GM11168 (cell line): ENCODE measurements at regions not wholly inside any gene's neighbourhood (a gene's known extent, or its start where the extent isn't known, plus 50 kb on each side); places are given as distances from the start of the nearest gene placed in this dataset.

Experiments used
- in situ Hi-C: fragments of 300-500 bp; cut with MboI; formaldehyde crosslinking; loops from one replicate; pipeline ENCODE4 v1.12.0; 2022; ENCODE audit warnings: low sequenced_read_pairs; ENCODE audit not compliant: unreplicated experiment

GRCh38 chr3:193825617-193826016 is 232.6 kb downstream of the OPA1 start:
- in situ Hi-C loops, result no loop called here

DNA sequence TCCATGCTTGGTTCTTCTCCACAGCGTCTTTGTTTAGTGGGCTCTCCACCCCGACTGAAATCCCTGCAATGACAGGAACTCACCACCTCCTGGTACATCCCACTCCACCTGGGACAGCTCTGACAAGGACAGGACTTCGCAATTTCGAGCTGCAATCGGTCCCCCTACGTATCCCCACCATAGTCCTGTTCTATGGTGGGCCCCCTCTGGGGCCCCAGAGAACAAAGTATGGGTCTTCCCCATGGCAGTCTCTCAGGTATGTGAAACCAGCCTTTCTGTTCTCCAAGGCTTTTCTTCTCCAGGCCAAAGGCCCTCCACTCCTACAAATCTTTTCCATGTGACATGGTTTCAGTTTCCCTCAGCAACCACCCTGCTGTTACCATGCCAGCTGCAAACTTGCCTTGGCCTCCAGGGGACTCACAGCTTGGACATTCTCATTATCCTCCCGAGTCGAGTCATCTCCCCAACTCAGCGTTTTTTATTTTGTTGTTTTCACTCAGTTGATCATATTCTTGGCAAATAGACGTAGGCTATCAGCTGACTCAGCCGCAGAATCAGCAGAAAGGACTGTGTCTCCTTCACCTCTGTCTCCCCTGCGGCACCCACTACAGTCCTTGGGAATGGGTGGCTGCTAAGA is 233.3 kb downstream of the OPA1 start:
- in situ Hi-C loops, result no loop called here

DNA sequence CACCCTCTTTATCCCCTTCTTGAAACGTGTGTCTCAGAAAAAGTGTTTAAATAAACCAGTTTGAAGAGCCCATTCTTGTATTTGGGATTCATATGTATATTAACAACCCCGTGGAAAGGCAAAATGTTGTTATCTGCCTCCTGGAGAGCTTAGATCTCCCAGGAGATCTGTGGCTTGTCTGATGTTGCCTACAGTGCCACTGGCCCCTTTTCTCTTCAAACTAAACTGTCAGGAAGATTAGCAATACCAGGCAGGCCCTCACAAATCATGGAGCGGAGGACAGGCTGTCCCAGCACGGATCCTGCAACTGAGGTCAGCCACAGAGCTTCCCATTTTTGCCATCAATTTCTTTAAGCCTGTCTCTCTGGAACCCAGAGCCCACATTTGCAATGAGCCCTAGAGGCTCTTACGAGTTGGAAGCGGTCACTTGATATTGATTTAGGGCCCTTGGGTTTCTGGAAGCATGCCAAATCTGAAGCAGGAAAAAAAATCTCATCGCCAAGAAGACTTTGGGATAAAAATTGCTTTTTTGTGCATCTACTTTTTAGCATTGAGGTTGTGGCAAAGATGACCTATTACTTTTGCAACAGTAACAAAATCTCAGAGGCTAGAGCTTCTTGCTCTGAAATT is 234.1 kb downstream of the OPA1 start:
- in situ Hi-C loops, result no loop called here

- in situ Hi-C loops, result no loop called here
These were observed 234.9 kb downstream of the OPA1 start for GRCh38 chr3:193827871-193828270.

GRCh38 chr3:193828477-193828876 is 235.5 kb downstream of the OPA1 start:
- in situ Hi-C loops, result no loop called here

DNA sequence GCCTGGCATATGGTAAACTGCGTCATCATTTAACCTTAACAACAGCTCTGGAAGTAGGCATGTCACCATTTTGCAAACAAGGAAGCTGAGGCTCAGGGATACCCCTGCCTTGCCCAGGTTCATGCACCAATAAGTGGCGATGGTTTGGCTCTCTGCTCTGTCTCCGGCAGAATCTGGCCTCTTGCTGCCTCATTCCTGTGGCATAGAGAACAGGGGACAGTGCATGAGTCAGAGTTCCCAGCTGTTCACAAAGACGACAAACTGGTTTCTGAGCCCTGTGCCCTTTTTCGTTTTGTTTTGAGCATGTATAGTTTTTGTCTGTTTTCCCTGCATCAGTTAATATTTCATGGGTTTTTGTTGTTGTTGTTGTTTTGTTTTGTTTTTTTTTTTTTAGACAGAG is 236.8 kb downstream of the OPA1 start:
- in situ Hi-C loops, result no loop called here

DNA sequence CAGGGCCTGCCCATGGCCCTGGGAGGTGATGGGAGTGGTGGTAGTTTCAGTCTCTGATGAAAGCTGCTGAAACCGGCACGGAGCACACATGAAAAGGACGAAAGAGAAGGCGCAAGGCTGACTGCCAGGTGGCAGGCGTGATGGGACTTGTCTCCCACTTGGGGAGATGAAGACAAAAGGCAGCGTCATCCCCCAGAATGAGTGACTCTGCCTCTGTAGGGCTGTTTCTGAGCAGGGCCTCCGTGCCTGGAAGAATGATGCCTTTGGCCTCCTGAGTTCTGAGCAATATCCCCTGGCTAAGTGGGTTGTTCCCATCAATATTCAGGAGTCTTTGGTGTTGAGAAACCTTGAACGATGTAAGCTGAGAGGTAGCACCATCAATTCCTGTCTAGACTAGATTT is 237.8 kb downstream of the OPA1 start:
- in situ Hi-C loops, result no loop called here

- in situ Hi-C loops, result no loop called here
These were observed 238.8 kb downstream of the OPA1 start for GRCh38 chr3:193831495-193832455.

- in situ Hi-C loops, result no loop called here
These were observed 239.9 kb downstream of the OPA1 start for GRCh38 chr3:193832833-193833413.

GRCh38 chr3:193833592-193833991 is 240.6 kb downstream of the OPA1 start:
- in situ Hi-C loops, result no loop called here

DNA sequence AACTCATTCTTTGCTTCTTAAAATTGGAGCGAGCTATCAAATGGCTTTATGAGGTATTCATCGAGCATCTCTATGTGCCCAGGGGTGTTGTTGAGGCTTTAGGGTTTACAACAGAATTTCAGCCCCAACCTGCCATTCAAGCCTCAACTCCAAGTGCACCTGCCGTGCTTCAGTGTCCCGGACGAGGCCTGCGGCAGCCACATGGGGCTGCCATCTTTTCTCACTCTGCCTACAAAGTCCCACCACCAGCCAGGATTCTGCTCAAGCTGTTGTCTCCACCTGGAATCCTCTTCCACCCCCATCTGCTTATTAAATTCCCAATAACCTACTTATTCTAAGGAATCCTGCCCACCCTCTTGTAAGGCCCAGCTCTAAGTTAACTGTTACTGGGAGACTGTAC is 242.4 kb downstream of the OPA1 start:
- in situ Hi-C loops, result no loop called here

GRCh38 chr3:193836511-193836910 is 243.5 kb downstream of the OPA1 start:
- in situ Hi-C loops, result no loop called here

GRCh38 chr3:193836918-193837317 is 243.9 kb downstream of the OPA1 start:
- in situ Hi-C loops, result no loop called here

- in situ Hi-C loops, result no loop called here
These were observed 244.4 kb downstream of the OPA1 start for GRCh38 chr3:193837347-193837827.

- in situ Hi-C loops, result no loop called here
These were observed 247.2 kb downstream of the OPA1 start for GRCh38 chr3:193840111-193840641.

DNA sequence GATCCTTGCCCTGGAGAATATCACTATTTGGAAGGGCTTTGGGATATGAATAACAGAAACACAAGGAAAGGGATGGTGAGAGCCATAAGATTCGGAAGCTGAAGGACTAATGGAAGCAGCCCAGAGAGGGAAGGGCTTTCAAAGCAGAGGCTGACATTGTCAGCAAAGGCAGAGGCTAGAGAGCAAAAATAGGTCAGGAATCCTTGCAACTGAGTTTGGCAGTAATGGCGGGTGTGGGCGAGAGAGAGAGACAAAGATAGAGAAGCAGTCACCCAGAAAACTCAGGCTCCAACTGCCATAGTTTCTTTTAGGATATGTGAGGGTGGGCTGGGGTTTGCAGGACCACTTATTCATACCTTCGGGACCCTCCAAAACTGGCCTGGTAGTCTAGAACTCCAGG is 248.6 kb downstream of the OPA1 start:
- in situ Hi-C loops, result no loop called here

GRCh38 chr3:193842029-193842798 is 249.2 kb downstream of the OPA1 start:
- in situ Hi-C loops, result no loop called here

- in situ Hi-C loops, result no loop called here
These were observed 249.9 kb downstream of the OPA1 start for GRCh38 chr3:193842832-193843473.
